ENCODE measurements at regions not wholly inside any gene's neighbourhood (a gene's known extent, or its start where the extent isn't known, plus 50 kb on each side); places are given as distances from the start of the nearest gene placed in this dataset.

- no peak for TF ChIP-seq EZH2 (IDR thresholded peaks at IDR 0.05)
- TF ChIP-seq FOXP2 (optimal IDR thresholded peaks at IDR 0.05; ENCODE audit: control extremely low read depth, extremely low read length, insufficient read depth), result no peak
- TF ChIP-seq POLR2AphosphoS5 (IDR thresholded peaks at IDR 0.05; ENCODE audit: borderline replicate concordance, low read depth, low read length), result no peak
These were observed 170.0 kb downstream of the ACKR3 start for GRCh38 chr2:236739663-236740062.
